ENCODE measurements at regions not wholly inside any gene's neighbourhood (a gene's known extent, or its start where the extent isn't known, plus 50 kb on each side); places are given as distances from the start of the nearest gene placed in this dataset.

DNA sequence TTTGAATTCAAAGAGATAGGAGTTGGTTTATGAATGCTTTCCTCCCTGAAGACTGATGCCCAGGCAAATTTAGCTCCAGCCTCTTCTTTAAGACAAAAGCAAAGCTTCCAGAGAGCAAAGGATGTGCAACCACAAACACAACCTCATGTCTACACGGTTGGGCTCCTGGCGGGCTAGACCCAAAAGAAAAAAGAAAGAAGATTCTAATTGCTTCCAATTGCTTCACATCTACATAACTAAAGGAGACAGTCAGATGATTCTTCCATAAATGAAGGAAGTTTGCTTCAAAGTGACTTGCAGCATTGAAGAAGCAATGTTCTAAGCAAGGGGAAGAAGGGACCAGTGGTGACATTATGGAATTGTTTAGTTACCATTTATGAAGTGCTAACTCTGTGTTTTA lies 1603.0 kb upstream of the TENM3 start:
- DNase-seq: no peak

DNA sequence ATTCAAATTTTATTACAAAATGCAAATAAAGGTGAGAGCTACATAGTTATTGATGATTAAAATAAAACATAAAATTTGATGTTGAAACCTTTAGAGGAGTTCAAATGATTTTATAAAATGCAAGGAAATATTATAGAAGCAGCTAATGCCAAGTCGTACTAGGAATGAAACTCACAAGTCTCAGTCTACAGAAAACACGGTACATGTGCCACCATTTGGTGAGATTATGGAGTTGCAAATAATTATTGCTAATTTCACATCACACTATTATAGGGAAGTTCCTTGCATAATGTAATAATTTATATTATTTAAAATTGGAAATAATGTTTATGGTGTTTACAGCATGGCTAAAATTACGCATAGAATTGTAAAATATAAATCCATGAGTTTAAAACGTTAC lies 1601.7 kb upstream of the TENM3 start:
- no peak for DNase-seq

DNA sequence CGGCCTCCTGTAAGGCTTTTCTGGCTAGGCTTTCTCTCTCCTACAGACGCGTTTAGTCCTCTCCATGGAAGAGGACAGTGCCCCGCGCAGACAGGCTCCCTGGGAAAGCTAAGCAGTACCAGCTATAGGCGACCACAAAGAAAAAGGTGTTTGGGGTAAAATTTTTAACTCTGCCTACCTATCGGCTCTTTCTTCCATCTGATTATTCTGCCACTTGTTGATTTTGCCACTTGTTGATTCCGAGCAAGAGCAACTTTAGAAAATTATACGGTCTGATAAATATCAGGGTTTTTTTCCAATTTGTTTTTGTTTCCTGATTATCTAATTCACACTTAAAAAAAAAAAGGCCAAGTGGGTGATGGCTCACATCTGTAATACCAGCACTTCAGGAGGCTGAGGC lies 1600.5 kb upstream of the TENM3 start:
- DNase-seq: no peak

DNA sequence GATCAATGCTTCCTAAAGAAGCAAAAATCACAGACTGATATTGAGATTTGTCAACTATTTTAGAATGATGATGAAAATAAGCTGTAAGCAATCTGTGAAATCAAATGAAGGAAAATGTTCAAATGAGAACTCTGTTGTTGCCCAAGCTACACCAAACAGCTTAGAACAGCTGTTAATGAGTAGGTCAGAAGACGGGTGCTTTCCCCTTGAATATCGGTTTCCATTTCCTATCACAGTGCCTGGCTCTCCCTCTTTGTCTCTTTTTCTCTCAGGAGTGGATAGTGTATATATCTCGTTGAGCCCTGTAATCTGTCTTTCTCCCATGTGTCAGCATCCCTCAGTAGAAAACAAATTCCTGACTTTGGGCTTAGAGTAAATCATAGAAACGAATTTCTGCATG lies 1592.9 kb upstream of the TENM3 start:
- no peak for DNase-seq

DNA sequence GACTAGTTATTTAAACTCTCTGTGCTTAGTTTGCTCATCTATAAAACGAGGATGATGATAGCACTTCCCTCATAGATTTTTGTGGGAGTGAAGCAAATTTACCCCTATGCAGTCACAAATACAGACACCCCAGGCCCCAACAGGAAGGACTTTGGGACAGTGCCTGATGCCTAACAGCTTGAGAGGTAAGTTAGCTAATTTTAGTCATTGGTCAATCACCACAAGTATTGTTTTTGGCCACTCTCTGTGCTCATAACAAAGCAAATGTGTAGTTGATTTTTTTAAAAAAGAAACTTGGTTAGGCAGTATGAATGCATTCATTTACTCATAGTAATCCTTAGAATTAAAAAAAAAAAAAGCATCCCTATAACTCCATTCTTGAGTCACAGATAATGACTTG lies 1590.7 kb upstream of the TENM3 start:
- no peak for DNase-seq

DNA sequence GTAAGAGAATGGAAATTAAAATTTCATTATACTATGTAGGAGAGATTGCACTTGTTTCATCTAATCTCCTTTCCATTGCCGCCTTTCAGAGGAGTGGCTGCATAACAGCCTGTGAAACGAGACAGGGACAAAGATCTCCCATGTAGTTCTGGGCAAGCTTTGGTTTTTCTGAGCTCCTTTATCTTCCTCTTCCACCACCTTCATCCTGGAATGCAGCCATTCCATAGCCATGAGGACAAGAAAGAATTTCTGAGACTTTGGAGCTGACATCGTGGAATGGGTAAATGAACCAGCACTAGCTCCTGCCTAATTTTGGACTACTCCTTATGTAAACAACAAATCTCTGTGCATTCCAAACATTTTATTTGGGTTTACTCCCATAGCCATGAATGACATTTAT lies 1587.3 kb upstream of the TENM3 start:
- no peak for DNase-seq

DNA sequence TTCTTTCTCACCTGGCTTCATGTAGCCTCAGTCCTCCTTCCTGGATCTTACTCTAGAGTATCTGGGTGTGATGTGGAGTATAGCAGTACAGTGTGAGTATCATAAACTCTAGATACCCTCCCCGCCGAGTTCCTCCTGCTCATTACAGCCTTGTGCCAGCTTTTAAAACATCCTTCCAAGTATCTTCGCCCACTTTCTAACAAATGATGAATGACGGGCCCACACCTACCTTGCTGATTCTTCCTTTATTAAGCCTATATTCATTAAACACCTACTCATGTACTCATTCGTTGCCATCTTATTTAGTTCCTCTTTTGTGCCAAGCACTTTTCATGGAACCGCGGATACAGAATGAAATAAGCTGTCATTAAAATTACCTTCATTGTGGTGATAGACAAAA lies 1585.3 kb upstream of the TENM3 start:
- DNase-seq: no peak

DNA sequence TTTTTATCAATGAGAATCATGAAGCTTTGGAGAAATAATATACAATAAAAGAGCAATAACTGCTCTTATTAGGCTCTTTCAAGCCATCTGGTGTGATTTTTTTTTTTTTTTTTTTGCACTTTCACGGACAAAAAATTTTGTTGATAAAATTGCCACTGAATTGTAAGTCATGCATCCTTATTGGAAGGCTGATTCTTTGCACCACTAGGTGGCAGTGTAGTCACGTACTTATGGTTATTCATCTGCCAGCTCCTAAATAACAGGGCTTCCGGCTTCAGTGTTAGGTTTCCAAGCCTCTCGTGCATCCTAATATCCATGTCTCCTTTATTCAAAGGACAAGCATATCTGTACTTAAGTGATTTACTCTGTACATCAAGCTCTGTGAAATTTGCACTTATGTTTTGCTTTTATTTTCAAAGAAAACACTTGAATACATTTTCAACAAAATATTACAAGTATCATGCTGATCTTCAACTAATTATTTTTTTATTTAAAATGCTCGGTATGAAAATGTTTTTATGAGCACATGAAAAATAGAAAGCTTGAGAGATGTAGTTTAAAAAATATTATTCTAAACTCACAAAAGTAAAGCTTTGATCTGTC lies 1578.3 kb upstream of the TENM3 start:
- DNase-seq: peak; percentile 90

DNA sequence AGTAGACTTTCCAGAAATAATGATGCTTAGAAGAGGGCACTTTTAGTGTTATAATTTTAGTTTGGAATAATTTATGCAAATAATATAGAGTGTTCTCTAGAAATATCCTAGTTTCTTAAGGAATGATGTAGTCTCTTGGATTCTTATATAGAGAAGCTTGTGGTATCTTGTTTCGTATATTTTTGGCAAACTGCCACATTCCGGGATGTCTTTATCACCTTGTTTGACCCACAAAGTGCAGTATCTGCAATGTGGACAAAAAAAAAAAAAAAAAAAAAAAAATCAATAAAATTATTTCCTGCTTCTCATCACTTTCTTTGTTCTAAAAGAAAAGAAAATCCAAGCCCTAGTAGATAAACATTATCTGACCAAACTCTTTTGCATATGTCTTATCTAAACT lies 1577.7 kb upstream of the TENM3 start:
- no peak for DNase-seq

DNA sequence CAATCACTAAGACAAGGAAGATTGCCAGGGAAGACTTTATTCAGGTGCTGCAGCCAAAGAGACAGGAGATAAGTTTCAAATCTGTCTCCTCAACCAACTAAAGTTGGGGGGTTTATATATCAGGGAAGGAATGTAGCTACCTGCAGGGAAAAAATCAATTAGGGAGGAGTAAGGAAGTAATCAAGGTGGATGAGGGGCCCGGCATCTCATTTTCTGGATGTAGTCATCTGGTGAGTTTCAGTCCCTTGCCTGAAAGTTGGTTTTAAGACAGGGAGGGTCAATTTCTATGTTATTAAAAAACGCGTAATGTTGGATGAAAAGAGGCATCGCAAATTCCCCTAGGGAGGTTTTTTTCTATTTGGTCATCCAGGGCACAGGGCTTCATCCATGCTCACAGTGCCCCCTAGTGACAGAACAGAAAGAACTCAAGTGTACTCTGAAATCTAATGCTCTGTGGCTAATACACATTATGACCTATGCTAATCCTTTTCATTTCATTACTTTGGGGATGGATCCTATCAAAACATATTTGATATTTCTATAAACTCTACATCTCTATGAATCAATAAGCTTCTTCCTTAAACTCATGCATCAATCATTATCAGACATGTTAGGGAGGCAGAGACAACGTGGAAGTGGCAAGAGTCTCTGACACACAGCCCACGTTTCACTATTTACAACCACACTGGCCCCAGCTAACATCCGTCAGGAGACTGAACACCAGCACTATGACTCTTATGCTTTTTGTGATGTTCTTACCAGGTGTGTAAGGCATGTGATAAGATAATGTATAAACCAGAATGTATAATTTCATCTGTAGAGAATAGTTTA lies 1577.0 kb upstream of the TENM3 start:
- DNase-seq: peak; percentile 78

DNA sequence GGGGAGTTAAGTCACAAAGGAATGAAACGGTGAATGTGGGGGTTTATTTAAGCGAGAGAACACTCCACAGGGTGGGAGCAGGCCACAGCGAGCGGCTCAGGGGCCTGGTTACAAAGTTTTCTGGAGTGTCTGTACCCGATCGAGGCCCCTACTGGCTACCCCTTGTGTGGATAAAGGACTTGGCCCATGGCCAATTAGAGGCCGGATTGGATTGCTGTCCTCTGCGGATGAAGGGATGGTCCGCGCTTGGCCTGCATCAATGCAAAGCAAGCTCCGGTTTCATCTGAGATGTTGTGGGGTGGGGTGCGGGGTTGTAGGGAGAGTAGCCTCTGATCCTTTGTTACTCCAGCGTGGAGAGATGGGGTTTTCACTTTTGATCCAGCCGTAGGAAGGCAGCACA lies 1574.5 kb upstream of the TENM3 start:
- DNase-seq: no peak

DNA sequence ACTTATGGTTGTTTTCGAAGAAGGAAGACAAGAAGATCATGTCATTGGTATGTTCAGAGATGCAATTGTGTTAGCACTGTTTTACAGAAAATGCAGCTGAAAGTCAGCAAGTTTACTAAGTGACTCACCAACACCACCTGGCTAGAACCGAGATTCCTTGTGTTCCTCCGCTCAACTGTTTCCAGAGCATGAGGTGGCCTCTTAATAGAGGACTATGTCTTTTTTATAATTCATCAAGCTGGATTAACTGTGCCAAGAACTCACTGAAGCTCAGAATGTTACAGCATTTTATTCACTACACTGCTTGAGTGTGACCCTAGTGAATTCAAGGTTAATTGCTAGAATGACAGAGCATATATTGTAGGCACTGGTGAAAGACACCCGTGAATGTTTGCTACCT lies 1573.5 kb upstream of the TENM3 start:
- DNase-seq: no peak

DNA sequence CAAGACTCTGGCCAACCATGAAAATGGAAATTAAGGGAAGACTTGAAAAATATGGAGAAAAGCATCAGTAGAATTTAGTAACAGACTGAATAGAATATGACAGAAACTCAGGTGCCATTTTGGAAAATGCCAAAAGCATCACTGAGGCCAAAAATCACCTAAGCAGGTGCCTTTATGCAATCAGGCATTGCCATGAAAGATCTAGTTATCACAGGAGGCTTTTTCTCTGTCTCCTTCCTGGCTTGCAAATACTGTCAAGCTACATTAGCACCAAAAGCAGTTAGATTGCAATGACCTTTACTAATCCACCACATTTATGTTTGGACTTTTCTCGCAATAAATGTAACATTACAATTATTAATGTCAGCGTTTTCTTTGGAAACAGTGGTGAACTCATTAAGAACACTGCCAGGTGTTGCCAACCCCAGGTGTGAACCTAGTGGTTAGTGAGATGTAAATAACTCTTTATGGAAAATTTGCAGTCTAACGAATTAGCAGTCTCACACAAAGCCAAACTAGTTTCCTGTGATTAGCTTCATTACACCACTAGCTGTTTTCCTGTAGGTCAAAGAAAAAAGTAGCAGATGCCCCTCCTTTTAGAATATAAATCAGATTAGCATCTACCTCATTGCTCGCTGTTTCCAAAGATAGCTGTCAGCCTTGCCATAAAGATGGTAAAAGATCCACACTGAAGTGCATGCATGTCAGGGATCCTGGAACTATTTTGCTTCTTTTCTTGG lies 1568.4 kb upstream of the TENM3 start:
- no peak for DNase-seq

DNA sequence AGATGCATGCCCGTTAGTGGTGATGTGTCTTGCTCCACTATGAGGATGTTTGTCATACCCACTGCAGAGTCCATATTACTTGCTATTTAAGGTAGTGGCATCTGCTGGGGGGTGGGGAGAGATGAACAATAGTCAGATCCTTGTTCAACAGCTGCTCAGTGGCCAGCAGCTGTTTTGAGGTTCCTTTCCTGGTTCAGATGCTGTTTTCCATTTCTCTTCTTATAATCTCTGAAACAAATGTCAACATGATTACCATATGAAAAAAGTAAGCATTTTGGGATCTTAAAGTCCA lies 1567.9 kb upstream of the TENM3 start:
- peak; percentile 57 for DNase-seq

DNA sequence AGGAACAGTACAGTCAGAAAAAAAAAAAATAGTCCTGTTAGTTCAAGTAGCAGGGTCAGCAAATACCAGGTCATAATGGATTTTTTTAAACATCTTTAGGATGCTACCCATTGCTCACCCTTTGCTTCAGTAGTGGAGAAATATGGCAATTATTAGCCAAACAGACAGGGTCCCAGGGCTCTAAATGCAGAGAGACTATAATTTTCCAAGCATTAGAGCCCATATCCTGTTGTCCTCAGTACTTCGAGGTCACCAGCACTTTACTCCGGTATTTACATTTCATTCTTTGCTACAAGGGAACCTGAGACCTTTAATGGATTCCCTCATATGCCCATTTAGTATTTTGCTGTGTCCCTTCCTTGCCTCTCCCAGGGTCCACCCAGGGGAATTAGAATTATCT lies 1562.9 kb upstream of the TENM3 start:
- DNase-seq: no peak

DNA sequence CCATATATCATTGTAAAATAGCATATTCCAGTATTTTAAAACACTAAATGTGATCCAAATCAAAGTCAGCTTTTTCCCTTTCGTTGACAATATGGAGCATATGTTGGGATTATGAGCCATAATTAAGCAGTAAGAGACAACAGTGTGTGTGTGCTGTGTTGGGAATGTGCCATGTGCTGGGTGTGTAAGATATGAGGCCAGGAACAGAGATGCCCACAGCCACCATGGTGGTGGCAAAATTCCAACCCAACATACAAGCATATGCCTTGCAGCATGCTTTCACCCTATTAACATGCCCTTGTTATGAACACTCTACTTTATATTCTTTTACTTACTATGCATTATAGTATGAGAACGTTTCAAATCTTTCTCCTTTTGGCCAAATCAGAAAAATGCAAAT lies 1560.4 kb upstream of the TENM3 start:
- no peak for DNase-seq

DNA sequence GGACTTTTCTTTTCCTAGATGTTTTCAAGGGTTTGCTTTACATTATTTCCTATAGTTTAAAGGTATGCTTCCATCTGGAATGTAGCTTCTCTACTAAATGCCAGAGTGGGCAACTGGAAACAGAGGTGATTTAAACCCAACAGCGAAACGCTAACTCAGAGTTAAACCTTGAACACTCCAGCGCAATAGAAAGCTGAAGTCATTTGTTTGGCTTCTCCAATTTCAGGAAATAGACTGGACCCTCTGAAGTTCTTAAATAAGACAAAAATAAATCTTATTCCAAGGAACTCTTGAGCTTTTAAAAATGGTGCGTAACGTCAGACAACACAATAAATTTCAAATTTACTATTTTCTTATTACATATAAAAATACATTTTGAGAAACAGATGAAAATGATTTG lies 1560.0 kb upstream of the TENM3 start:
- no peak for DNase-seq

DNA sequence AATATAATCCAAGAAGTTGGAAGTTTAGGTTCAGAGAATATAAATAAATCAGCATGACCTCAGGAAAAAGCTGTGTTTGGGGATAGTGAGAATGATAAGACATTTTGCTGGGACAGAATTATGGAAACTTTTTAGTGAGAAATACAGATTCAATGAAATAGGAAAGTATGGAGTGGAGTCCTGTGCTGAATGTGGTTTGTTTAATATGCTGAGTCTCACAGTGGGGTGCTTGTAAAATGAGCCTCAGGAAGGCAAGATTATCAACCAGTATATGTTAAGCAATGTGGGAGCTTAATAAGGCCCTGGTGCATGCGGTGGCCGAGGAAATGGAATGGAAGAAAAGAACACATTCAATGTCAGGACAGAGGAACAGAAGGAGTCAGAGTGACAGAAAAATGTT lies 1554.7 kb upstream of the TENM3 start:
- DNase-seq: no peak

DNA sequence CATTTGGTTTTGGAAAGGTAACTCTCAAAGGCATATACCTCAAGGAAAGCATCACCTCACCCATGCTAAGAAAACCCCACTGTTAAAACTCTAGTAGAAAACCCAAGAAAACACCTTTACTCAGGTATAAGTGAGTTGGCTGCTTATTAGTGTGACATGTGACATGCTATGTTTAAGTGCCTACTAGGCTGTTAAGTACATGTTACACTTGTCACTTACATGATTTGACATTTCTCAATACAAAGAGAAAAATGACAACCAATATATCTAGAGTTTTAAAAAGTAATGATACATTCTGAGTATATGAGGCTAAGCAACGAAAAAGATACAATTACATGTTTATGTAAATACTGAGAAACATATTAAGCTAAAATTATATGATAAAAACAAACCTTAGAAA lies 1548.3 kb upstream of the TENM3 start:
- no peak for DNase-seq

DNA sequence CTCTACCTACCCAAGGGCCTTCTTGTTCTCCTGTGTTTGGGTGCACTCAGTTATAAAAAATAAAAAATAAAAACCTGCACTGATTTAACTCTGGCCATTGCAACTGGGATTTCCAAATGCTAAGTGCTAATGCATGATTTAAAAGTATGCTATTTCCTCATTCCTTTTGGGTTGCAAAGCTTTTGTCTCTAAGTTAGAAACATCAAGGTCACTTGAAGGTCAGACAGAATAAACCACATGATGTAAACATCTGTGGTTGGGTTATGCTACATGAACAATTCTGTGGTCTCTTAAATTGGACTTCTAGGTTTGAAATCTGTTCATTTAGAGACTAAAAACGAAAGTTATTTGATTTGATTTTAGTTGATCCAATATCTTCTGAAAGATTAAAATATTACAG lies 1547.4 kb upstream of the TENM3 start:
- no peak for DNase-seq

DNA sequence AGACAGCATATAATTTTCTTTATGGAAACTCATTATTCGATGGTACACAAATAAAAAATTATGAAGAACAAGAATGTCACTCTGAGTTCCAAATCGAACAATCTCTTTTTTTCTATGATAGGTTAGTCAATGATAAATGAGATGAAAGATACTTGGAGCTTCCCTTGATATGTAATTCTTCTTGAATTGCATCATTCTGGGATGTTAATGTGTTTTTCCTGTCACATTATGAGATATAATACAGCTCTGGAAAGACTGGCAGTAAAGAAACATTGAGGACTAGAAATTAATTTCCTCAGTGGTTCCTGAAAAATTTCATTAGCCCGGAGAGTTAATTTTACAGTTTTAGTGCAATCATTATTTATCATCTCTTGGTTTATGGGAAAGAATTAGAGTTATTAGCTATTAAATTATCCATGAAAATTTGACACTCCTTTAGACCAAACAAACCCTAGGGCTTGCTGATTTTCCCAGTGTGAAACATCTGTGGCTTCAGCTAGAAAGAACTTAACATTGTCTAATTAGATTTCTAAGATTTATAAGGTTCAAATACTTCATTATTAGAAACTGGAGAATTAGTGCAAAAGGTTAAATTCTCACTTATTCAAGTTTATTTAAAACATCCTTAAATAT lies 1546.6 kb upstream of the TENM3 start:
- DNase-seq: no peak

DNA sequence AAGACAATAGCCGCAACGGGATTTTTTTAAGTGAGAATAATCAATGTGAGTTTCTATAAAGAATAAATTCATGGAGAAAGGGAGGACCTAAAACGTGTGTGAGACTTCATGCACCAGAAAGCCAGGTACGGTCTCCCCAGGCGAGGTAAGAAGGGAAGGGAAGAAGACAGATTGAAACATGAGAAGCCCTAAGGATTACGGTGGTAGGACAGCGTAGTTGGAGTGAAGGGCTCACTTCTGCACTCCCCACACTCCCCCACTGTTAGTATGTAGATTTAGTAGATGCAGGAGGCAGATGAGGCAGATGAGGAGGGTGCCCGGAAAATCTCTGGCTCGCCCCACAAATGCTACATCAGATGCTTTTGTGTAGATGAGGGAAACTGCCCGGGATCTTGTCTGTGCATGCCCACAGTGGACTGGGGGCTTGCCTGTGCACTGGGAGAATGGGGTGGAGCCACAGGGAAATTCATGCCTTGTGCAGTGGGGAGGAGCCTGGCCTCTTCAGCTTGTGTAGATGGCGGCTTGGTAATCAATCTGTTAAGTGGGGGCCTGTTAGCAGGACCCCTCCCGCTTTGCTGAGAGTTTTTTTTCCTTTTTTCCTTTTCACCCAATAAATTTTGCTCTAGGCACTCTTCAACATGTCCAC lies 1544.5 kb upstream of the TENM3 start:
- peak; percentile 3 for DNase-seq

DNA sequence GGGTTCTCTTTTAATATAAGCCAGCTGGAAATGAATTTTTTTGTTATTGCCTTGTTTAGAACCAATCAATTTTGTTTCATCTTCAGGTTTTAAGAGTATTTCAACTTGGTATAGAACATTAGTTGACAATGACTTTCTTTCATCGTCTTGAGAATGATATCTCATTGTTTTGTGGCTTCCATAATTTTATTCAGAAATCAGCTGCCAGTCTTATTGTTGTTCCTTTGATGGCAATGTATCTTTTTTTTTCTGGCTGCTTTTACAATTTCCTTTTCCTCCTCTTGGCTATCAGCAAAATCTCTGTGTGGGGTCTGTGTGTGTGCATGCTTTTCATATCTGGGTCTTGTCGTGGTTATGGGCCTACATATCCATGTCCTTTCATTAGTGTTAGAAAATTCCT lies 1536.4 kb upstream of the TENM3 start:
- DNase-seq: no peak
